ENCODE measurements at regions not wholly inside any gene's neighbourhood (a gene's known extent, or its start where the extent isn't known, plus 50 kb on each side); places are given as distances from the start of the nearest gene placed in this dataset.

GRCh38 chr11:92917927-92918326 lies 51.5 kb upstream of the MTNR1B start (continued):
- TF ChIP-seq ZNF462 (CRISPR knock-in tag; IDR thresholded peaks at IDR 0.05) = no peak
- TF ChIP-seq EZH2phosphoT487 (IDR thresholded peaks at IDR 0.05; ENCODE audit: unreplicated experiment) = no peak
- no peak for TF ChIP-seq ZNF114 (CRISPR knock-in tag; IDR thresholded peaks at IDR 0.05)
- TF ChIP-seq ZNF331 (CRISPR knock-in tag; IDR thresholded peaks at IDR 0.05; ENCODE audit: low read depth) = no peak
- no peak for TF ChIP-seq STAT1 (IDR thresholded peaks at IDR 0.05; ENCODE audit: unreplicated experiment)

- 0 out of 2 replicates have a peak overlapping the region, but pooled peaks have one; percentile 16 for H2AFZ ChIP-seq
- no peak overlapping the region for H3K27ac ChIP-seq (ENCODE audit: low read depth)
- no peaks in the 10 kb centered on the region for H3K36me3 ChIP-seq (ENCODE audit: insufficient read depth)
- no peaks in the 10 kb centered on the region for H3K79me2 ChIP-seq (replicated peaks; ENCODE audit: insufficient read depth)
- no peaks in the 10 kb centered on the region; the same call in 2 of the 3 replicates for H3K36me3 Mint-ChIP-seq (ENCODE audit: low read depth)
- no peak overlapping the region for H3K4me3 Mint-ChIP-seq
- H3K27me3 Mint-ChIP-seq (ENCODE audit: insufficient read depth, low read depth, poor library complexity) = peaks cover 2% of the 10 kb centered on the region
- peaks cover 27% of the 10 kb centered on the region for H3K4me1 ChIP-seq (ENCODE audit: insufficient read depth)
- no peaks in the 10 kb centered on the region for H4K20me1 ChIP-seq (replicated peaks; ENCODE audit: insufficient read depth)
- peak overlapping the region; percentile 22 for H3K4me2 ChIP-seq
- DNase-seq (ENCODE audit: low spot score) (no peak), ATAC-seq (no peak)
- H3K4me3 ChIP-seq = no peak overlapping the region
- H3F3A ChIP-seq (replicated peaks; ENCODE audit: low read depth) = no peaks in the 10 kb centered on the region
- H3K9me2 ChIP-seq (ENCODE audit: insufficient read depth) = peaks cover 7% of the 10 kb centered on the region; the same call in 1 of the 2 replicates
- H3K4me1 Mint-ChIP-seq = peaks cover 28% of the 10 kb centered on the region
- H3K9me3 Mint-ChIP-seq = peaks cover 4% of the 10 kb centered on the region; the same call in 2 of the 3 replicates
- H3K27ac Mint-ChIP-seq = no peak overlapping the region
- H3K27me3 ChIP-seq (ENCODE audit: insufficient read depth) = no peaks in the 10 kb centered on the region
- TF ChIP-seq ZNF114 (CRISPR knock-in tag; IDR thresholded peaks at IDR 0.05) (no peak), STAT1 (IDR thresholded peaks at IDR 0.05; ENCODE audit: unreplicated experiment) (no peak), JUNB (IDR thresholded peaks at IDR 0.05; ENCODE audit: unreplicated experiment) (no peak), ETS1 (IDR thresholded peaks at IDR 0.05) (no peak), ZNF331 (CRISPR knock-in tag; IDR thresholded peaks at IDR 0.05; ENCODE audit: low read depth) (no peak), CTCF (conservative IDR thresholded peaks at IDR 0.05; ENCODE audit: low read depth in 2 of 2) (no peak), CREB1 (CRISPR knock-in tag; IDR thresholded peaks at IDR 0.05; ENCODE audit: low read depth) (no peak), REST (IDR thresholded peaks at IDR 0.05; ENCODE audit: unreplicated experiment) (no peak), POLR2AphosphoS5 (IDR thresholded peaks at IDR 0.05; ENCODE audit: low read depth) (no peak), EZH2phosphoT487 (IDR thresholded peaks at IDR 0.05; ENCODE audit: unreplicated experiment) (no peak), NANOG (IDR thresholded peaks at IDR 0.05; ENCODE audit: borderline replicate concordance) (no peak)
Measured at GRCh38 chr11:92919048-92919447, 50.4 kb upstream of the MTNR1B start.

Data from GM23338 (cell line).